ENCODE measurements at regions not wholly inside any gene's neighbourhood (a gene's known extent, or its start where the extent isn't known, plus 50 kb on each side); places are given as distances from the start of the nearest gene placed in this dataset.

DNA sequence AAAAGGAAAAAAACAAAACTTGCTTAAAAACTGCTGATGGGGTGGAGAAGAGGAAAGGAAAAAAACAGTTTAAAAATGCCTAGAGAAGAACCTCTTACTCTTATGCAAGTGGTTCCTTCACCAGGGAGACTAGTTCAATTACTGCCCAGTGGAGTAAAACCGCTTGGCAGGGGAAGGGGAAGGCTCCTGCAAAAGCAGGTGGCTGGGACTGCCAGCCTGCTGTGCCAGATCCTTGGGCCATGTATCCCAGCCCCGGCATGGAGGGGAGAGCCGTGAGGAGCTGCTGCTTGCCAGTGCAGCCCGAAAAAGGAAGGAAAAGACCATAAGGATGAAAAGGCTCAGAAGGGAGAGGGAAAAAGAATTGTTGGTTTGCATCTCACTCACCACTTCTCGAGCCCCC, 123.0 kb downstream of the FSCB start:
- no peaks in the 10 kb centered on the region for H3K36me3 ChIP-seq
- no peak overlapping the region for H3K4me3 ChIP-seq
- no peaks in the 10 kb centered on the region for H3K27me3 ChIP-seq
- H3K4me1 ChIP-seq, result no peaks in the 10 kb centered on the region
- H3K27ac ChIP-seq, result no peak overlapping the region
- intact Hi-C loops (cut with DNase I; ENCODE audit: low total_unique reads), result loop anchor here (10.0 kb wide), 1 partner anchor 401 kb away; no protein-coding TSS in a partner anchor
- DNase-seq, result no peak
- WGBS, 2 donors (ENCODE audit: low coverage in 1 of 2), result 78% methylated on average over 5 of the region's 5 CpGs; no CpG with 5 or more reads in 1 of the 2 donors
- in situ Hi-C loops (cut with MboI; ENCODE audit: low pct_ligation_motif_present in 1 of 4, low pct_unique_long_range_greater_than_20kb in 1 of 4, low sequenced_read_pairs in 3 of 4), result no loop called here
- H3K9me3 ChIP-seq, result no peaks in the 10 kb centered on the region
- TF ChIP-seq POLR2AphosphoS5 (IDR thresholded peaks at IDR 0.05) (no peak), POLR2A (IDR thresholded peaks at IDR 0.05) (no peak), EP300 (IDR thresholded peaks at IDR 0.05; ENCODE audit: low read depth) (no peak)
- TF ChIP-seq, protein P1, sequence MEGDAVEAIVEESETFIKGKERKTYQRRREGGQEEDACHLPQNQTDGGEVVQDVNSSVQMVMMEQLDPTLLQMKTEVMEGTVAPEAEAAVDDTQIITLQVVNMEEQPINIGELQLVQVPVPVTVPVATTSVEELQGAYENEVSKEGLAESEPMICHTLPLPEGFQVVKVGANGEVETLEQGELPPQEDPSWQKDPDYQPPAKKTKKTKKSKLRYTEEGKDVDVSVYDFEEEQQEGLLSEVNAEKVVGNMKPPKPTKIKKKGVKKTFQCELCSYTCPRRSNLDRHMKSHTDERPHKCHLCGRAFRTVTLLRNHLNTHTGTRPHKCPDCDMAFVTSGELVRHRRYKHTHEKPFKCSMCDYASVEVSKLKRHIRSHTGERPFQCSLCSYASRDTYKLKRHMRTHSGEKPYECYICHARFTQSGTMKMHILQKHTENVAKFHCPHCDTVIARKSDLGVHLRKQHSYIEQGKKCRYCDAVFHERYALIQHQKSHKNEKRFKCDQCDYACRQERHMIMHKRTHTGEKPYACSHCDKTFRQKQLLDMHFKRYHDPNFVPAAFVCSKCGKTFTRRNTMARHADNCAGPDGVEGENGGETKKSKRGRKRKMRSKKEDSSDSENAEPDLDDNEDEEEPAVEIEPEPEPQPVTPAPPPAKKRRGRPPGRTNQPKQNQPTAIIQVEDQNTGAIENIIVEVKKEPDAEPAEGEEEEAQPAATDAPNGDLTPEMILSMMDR (IDR thresholded peaks at IDR 0.05), result no peak

DNA sequence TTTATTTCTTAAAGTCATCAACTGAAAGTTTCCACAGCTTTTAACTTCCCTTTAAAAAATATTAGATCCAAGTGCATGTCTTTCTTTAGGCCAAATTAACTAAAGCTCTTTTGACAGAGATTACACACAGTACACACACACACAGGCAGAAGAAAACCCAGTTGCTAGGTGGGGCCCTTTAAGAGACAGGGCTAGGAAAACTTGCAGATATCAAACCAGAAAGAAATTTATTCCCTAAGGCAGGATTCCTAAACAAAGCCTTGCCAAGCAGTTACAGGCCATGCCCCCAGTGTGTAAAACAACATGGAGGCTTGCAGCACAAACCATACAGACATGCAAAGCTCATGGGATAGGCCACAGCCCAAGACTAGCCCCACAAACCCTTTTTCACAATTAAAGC, 123.4 kb downstream of the FSCB start:
- no peaks in the 10 kb centered on the region for H3K36me3 ChIP-seq
- intact Hi-C loops (cut with DNase I; ENCODE audit: low total_unique reads) (loop anchor here (10.0 kb wide), 1 partner anchor 401 kb away; no protein-coding TSS in a partner anchor), in situ Hi-C loops (cut with MboI; ENCODE audit: low pct_ligation_motif_present in 1 of 4, low pct_unique_long_range_greater_than_20kb in 1 of 4, low sequenced_read_pairs in 3 of 4) (no loop called here)
- H3K4me3 ChIP-seq, result no peak overlapping the region
- no peak overlapping the region for H3K27ac ChIP-seq
- H3K27me3 ChIP-seq, result no peaks in the 10 kb centered on the region
- no peaks in the 10 kb centered on the region for H3K4me1 ChIP-seq
- TF ChIP-seq, protein P1 (IDR thresholded peaks at IDR 0.05), result no peak
- TF ChIP-seq POLR2AphosphoS5 (IDR thresholded peaks at IDR 0.05) (no peak), EP300 (IDR thresholded peaks at IDR 0.05; ENCODE audit: low read depth) (no peak), POLR2A (IDR thresholded peaks at IDR 0.05) (no peak)
- no peaks in the 10 kb centered on the region for H3K9me3 ChIP-seq
- DNase-seq, result no peak

DNA sequence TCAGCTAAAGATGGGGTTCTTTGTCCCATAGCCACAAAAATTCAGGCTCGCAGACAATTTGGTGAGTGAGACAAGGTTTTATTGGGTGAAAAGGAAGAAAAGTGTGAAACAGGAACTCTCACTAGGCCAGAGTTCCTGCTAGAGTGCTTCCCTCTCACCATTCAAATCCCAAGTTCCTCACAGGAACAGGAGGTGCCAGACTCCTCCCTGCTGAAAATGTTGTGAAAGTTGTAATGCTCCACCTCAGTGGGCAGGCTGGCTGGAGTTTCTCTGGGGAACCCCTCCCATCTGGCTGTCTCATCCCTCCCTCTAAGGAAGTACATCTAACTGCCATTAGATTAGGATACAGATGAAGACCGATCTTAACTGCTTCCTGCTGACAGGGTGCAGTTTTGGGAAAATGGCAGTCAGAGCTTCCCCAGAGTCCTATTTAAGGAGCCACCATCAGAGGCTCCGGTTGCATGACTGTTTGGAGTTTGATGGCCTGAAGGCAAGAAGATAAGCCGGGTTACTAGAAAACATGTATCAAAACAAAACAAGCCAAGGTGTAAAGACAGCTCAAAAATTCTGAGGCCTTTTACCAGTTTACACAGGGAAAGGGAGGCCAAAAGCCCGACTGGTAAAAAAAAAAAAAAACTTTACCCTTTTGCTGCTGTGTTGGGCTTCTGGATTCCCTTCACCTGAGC, 127.6 kb downstream of the FSCB start:
- Histone ChIP-seq H3K36me3 (no peaks in the 10 kb centered on the region), H3K4me1 (no peaks in the 10 kb centered on the region), H3K27me3 (no peaks in the 10 kb centered on the region), H3K4me3 (no peak overlapping the region), H3K27ac (no peak overlapping the region), H3K9me3 (peaks cover 6 to 8% of the 10 kb centered on the region in 2 donors)
- WGBS, 2 donors (ENCODE audit: low coverage in 1 of 2), result 76 to 79% methylated on average over 4 to 5 of the region's 5 CpGs
- in situ Hi-C loops (cut with MboI; ENCODE audit: low pct_ligation_motif_present in 1 of 4, low pct_unique_long_range_greater_than_20kb in 1 of 4, low sequenced_read_pairs in 3 of 4), result no loop called here
- DNase-seq, result no peak
- intact Hi-C loops (cut with DNase I; ENCODE audit: low total_unique reads), result no loop called here
- TF ChIP-seq EP300 (IDR thresholded peaks at IDR 0.05; ENCODE audit: low read depth) (no peak), POLR2AphosphoS5 (IDR thresholded peaks at IDR 0.05) (no peak), POLR2A (IDR thresholded peaks at IDR 0.05) (no peak)
- TF ChIP-seq, protein P1 (IDR thresholded peaks at IDR 0.05), result no peak

DNA sequence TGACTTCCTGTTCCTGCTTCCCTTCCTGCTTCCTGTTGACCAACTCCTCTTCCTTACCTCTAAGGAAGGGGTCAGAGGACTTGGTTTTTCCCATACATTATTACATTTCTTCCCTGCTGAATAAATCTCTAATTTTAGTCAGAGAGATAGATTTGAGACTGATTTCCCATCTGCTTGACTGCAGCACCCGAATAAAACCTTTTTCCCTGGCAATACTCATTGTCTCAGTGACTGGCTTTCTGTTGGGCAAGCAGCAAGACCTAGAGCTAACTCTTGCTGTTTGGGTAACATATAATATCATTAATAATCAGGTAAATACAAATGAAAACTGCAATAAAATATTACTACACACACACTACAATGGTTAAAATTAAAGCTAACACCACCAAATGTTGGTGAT, 132.2 kb downstream of the FSCB start:
- WGBS, 2 donors (ENCODE audit: low coverage in 1 of 2), result 85 to 88% methylated on average over 1 of the region's 1 CpG
- intact Hi-C loops (cut with DNase I; ENCODE audit: low total_unique reads), result no loop called here
- in situ Hi-C loops (cut with MboI; ENCODE audit: low pct_ligation_motif_present in 1 of 4, low pct_unique_long_range_greater_than_20kb in 1 of 4, low sequenced_read_pairs in 3 of 4), result no loop called here

More for the DNA sequence above, 132.2 kb downstream of the FSCB start:
- TF ChIP-seq EP300 (IDR thresholded peaks at IDR 0.05; ENCODE audit: low read depth) (no peak), POLR2A (IDR thresholded peaks at IDR 0.05) (no peak), POLR2AphosphoS5 (IDR thresholded peaks at IDR 0.05) (no peak)
- TF ChIP-seq, protein P1 (IDR thresholded peaks at IDR 0.05), result no peak
- no peak overlapping the region for H3K27ac ChIP-seq
- H3K4me1 ChIP-seq, result no peaks in the 10 kb centered on the region
- no peaks in the 10 kb centered on the region for H3K36me3 ChIP-seq
- no peak for DNase-seq
- H3K4me3 ChIP-seq, result no peak overlapping the region
- no peaks in the 10 kb centered on the region for H3K27me3 ChIP-seq
- H3K9me3 ChIP-seq, result peaks cover 6 to 12% of the 10 kb centered on the region in 2 donors
